HepG2 (cell line): ENCODE measurements at regions not wholly inside any gene's neighbourhood (a gene's known extent, or its start where the extent isn't known, plus 50 kb on each side); places are given as distances from the start of the nearest gene placed in this dataset.

Source experiments
- ATAC-seq: fragments of 200-7000 bp; cut with Tn5 transposase; 3 replicates; pipeline ENCODE4 v1.9.1; 2020; ENCODE audit warnings: mild to moderate bottlenecking, moderate library complexity
- BruUV-seq: library from RNA; stranded (reverse); fragments of 400-500 nt; replicated peaks from 2 replicates; lab custom pipeline; 2021; lab: Mats Ljungman, UMichigan
- CTCF ChIA-PET: fragments of 300-600 bp; formaldehyde crosslinking; extraction: SDS; loops from one replicate; lab custom pipeline; 2021; ENCODE audit warnings: low total read pairs, inconsistent platforms, low intra/inter-chr PET ratio; lab: Yijun Ruan, JAX
- POLR2A ChIA-PET: fragments of 350-600 bp; sonication (Branson Sonifier 250); formaldehyde crosslinking; loops from one replicate; lab custom pipeline; 2020; ENCODE audit warnings: antibody characterized with exemption, inconsistent platforms; lab: Yijun Ruan, JAX
- DNase-seq: peaks from one replicate; pipeline ENCODE4 v3.0.0-alpha.2; 2015; ENCODE audit warnings: low spot score
- FAIRE-seq: peaks from 3 replicates; lab custom pipeline; 2011; peaks lifted over from hg19 to GRCh38; lab: Jason Lieb, UNC
- H2AFZ ChIP-seq: one replicate; pipeline ENCODE4 v1.6.1; 2011; ENCODE audit warnings: low read length, inconsistent platforms
- H3K27ac ChIP-seq: fragments of 300-600 bp; 3 replicates; pipeline ENCODE4 v1.8.0; 2011; ENCODE audit warnings: mixed run types, mild to moderate bottlenecking, mixed read lengths, low read length, inconsistent platforms; ENCODE audit not compliant: insufficient read depth; ENCODE audit errors: extremely low read length
- H3K27me3 ChIP-seq, 2 experiments: fragments of 200-600 bp in 1 of 2; 2 replicates in 1 of 2; 3 replicates in 1 of 2; pipeline versions ENCODE4 v1.6.0 to v1.8.0; 2011; ENCODE audit warnings: low read length in 2 of 2, mild to moderate bottlenecking in 2 of 2, moderate library complexity in 2 of 2, inconsistent platforms in 1 of 2; ENCODE audit not compliant: insufficient read depth in 2 of 2, control insufficient read depth in 1 of 2
- H3K36me3 ChIP-seq, 2 experiments: fragments of 200-600 bp in 1 of 2; replicated peaks in 1 of 2; 2 replicates in 1 of 2; 3 replicates in 1 of 2; pipeline versions ENCODE4 v1.5.1 to v1.8.0; 2011; ENCODE audit warnings: low read length in 2 of 2, inconsistent platforms in 1 of 2; ENCODE audit not compliant: insufficient read depth in 2 of 2, control insufficient read depth in 1 of 2
- H3K4me1 ChIP-seq: 2 replicates; pipeline ENCODE4 v1.5.1; 2012; ENCODE audit warnings: low read length, inconsistent platforms; ENCODE audit not compliant: insufficient read depth
- H3K4me2 ChIP-seq: 2 replicates; pipeline ENCODE4 v1.6.0; 2011; ENCODE audit warnings: low read depth, low read length, inconsistent platforms
- H3K4me3 ChIP-seq, 3 experiments: fragments of 200-600 bp in 1 of 3; sonication (generic), shearing (Covaris generic) in 1 of 3; replicated peaks in 1 of 3; 2 replicates each; pipeline ENCODE4 v1.5.1; 2011 to 2016; ENCODE audit warnings: low read length in 3 of 3, inconsistent platforms in 2 of 3, low read depth in 2 of 3, mild to moderate bottlenecking in 2 of 3, control low read depth in 1 of 3, mixed read lengths in 1 of 3; ENCODE audit not compliant: insufficient read depth in 1 of 3
- H3K79me2 ChIP-seq: one replicate; pipeline ENCODE4 v1.6.1; 2011; ENCODE audit warnings: low read length, inconsistent platforms; ENCODE audit not compliant: insufficient read depth
- H3K9ac ChIP-seq: 2 replicates; pipeline ENCODE4 v1.6.0; 2011; ENCODE audit warnings: mild to moderate bottlenecking, low read depth, low read length, inconsistent platforms; ENCODE audit not compliant: insufficient read depth
- H3K9me3 ChIP-seq: 2 replicates; pipeline ENCODE4 v1.5.1; 2012; ENCODE audit warnings: mild to moderate bottlenecking, low read length
- H4K20me1 ChIP-seq: 2 replicates; pipeline ENCODE4 v1.6.0; 2011; ENCODE audit warnings: inconsistent platforms, mild to moderate bottlenecking, low read length, moderate library complexity; ENCODE audit not compliant: insufficient read depth
- ATF7 ChIP-seq, 2 experiments: fragments of 450-650 bp in 1 of 2; sonication (generic) in 1 of 2; formaldehyde crosslinking in 1 of 2; IDR thresholded peaks; 2 replicates each; pipeline versions ENCODE4 v1.4.0 to v1.6.1; 2016 to 2020; ENCODE audit warnings: antibody characterized with exemption in 1 of 2, mild to moderate bottlenecking in 1 of 2, missing genetic modification reagents in 1 of 2
- ZNF142 ChIP-seq: sonication (generic); formaldehyde crosslinking; IDR thresholded peaks from 2 replicates; pipeline ENCODE4 v1.4.0; 2020; ENCODE audit warnings: missing genetic modification reagents
- WGBS: methylation state at CpG from one replicate; pipeline ENCODE4 v1.1.6; 2017; ENCODE audit warnings: low lambda C conversion rate; 5-methylcytosine and 5-hydroxymethylcytosine counted together
- in situ Hi-C: cut with HindIII; loops from 2 replicates; pipeline ENCODE4 v1.10.0; 2017; ENCODE audit warnings: low pct_unique_long_range_greater_than_20kb; ENCODE audit not compliant: extremely low pct_ligation_motif_present
- intact Hi-C: fragments of 100-400 bp; cut with micrococcal nuclease; formaldehyde crosslinking; loops from one replicate; pipeline ENCODE4 v1.10.0; 2022; ENCODE audit not compliant: unreplicated experiment

DNA sequence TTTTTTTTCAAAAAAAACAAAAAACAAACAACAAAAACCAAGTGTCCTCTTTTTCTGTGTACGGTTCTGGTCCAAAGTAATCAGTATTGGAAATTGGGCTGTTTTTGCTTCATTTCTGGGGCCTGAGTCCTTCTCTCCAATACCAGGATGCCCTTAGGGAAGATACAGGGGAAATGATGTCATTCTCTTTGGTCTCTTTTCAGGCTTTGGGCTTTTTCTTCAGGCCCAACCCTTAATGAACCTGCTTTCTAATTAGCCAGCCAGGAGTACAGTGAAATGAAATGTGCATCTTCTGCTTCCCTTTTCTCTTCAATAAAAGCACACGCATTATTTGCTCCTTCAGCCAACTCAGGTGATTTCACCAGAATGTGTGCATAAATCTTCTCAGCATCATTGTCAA is 52.6 kb upstream of the RBPJ start:
- H3K79me2 ChIP-seq: no peaks in the 10 kb centered on the region
- no peak overlapping the region for H3K27ac ChIP-seq
- H4K20me1 ChIP-seq: no peaks in the 10 kb centered on the region
- BruUV-seq: no TSS peak
- no peaks in the 10 kb centered on the region for H3K9me3 ChIP-seq
- no peak for ATAC-seq
- WGBS: 46% methylated on average over 2 of the region's 2 CpGs
- in situ Hi-C loops (no loop called here), intact Hi-C loops (no loop called here)
- H3K9ac ChIP-seq: no peak overlapping the region
- H3K36me3 ChIP-seq: no peaks in the 10 kb centered on the region
- FAIRE-seq: no peak
- TF ChIP-seq ATF7 (IDR thresholded peaks at IDR 0.05) (0 out of 2 replicates have a peak, but pooled peaks have one; percentile 23), ATF7 (CRISPR knock-in tag; IDR thresholded peaks at IDR 0.05) (no peak), ZNF142 (no peak)
- no peak overlapping the region for H3K4me3 ChIP-seq
- no peak for DNase-seq
- H3K4me1 ChIP-seq: no peaks in the 10 kb centered on the region
- POLR2A ChIA-PET: no interaction called here
- H3K4me2 ChIP-seq: no peak overlapping the region
- CTCF ChIA-PET: no interaction called here
- no peaks in the 10 kb centered on the region; a peak in 1 of 5 replicates for H3K27me3 ChIP-seq
- H2AFZ ChIP-seq: no peak overlapping the region
